OCI-LY1 (cell line): ENCODE measurements at regions not wholly inside any gene's neighbourhood (a gene's known extent, or its start where the extent isn't known, plus 50 kb on each side); places are given as distances from the start of the nearest gene placed in this dataset.

Source experiments
- H2AFZ ChIP-seq: fragments of 200-600 bp; sonication (generic), shearing (Covaris generic); 2 replicates; pipeline ENCODE4 v1.6.0; 2014; ENCODE audit warnings: antibody characterized with exemption, mild to moderate bottlenecking, low read length
- H3F3A ChIP-seq: fragments of 200-600 bp; sonication (generic), shearing (Covaris generic); 2 replicates; pipeline ENCODE4 v1.6.0; 2014; ENCODE audit warnings: mild to moderate bottlenecking, antibody characterized with exemption, low read length, moderate library complexity; ENCODE audit not compliant: insufficient read depth
- H3K27ac ChIP-seq: fragments of 200-600 bp; sonication (generic); 2 replicates; pipeline ENCODE4 v1.5.1; 2014; ENCODE audit warnings: low read length, mixed run types, mild to moderate bottlenecking, low read depth; ENCODE audit not compliant: poor library complexity, severe bottlenecking
- H3K27me3 ChIP-seq: fragments of 200-600 bp; sonication (generic); 2 replicates; pipeline ENCODE4 v1.6.0; 2014; ENCODE audit warnings: antibody characterized with exemption, mild to moderate bottlenecking, low read length, moderate library complexity; ENCODE audit not compliant: insufficient read depth
- H3K36me3 ChIP-seq: fragments of 200-600 bp; sonication (generic); 2 replicates; pipeline ENCODE4 v1.6.1; 2014; ENCODE audit warnings: mild to moderate bottlenecking, antibody characterized with exemption, low read length, moderate library complexity, mixed read lengths; ENCODE audit not compliant: insufficient read depth
- H3K4me1 ChIP-seq: fragments of 200-600 bp; sonication (generic); 2 replicates; pipeline ENCODE4 v1.5.1; 2014; ENCODE audit warnings: mild to moderate bottlenecking, low read length, moderate library complexity; ENCODE audit not compliant: insufficient read depth, severe bottlenecking
- H3K4me2 ChIP-seq: fragments of 200-600 bp; sonication (generic), shearing (Covaris generic); 2 replicates; pipeline ENCODE4 v1.6.1; 2014; ENCODE audit warnings: low read length
- H3K4me3 ChIP-seq: fragments of 200-600 bp; sonication (generic); 2 replicates; pipeline ENCODE4 v1.5.1; 2014; ENCODE audit warnings: low read length, low read depth, mild to moderate bottlenecking, mixed read lengths; ENCODE audit not compliant: poor library complexity, severe bottlenecking
- H3K79me2 ChIP-seq: fragments of 200-600 bp; shearing (Covaris generic); 2 replicates; pipeline ENCODE4 v1.6.1; 2016; ENCODE audit warnings: mixed run types, low read length, mixed read lengths; ENCODE audit not compliant: insufficient read depth
- H3K9ac ChIP-seq: fragments of 200-600 bp; sonication (generic), shearing (Covaris generic); 2 replicates; pipeline ENCODE4 v1.6.1; 2014; ENCODE audit warnings: mild to moderate bottlenecking, low read length, mixed read lengths
- H3K9me2 ChIP-seq: fragments of 200-600 bp; sonication (generic), shearing (Covaris generic); 2 replicates; pipeline ENCODE4 v1.6.1; 2014; ENCODE audit warnings: low read depth, mild to moderate bottlenecking, low read length, mixed read lengths
- H3K9me3 ChIP-seq: fragments of 200-600 bp; shearing (Covaris generic); 2 replicates; pipeline ENCODE4 v1.6.1; 2014; ENCODE audit warnings: low read length, mixed read lengths
- H4K20me1 ChIP-seq: fragments of 200-600 bp; sonication (generic), shearing (Covaris generic); 2 replicates; pipeline ENCODE4 v1.6.0; 2016; ENCODE audit warnings: mild to moderate bottlenecking, low read length; ENCODE audit not compliant: insufficient read depth
- EZH2 ChIP-seq: fragments of 200-600 bp; sonication (generic), shearing (Covaris generic); IDR thresholded peaks from 2 replicates; pipeline ENCODE4 v1.8.0; 2017; ENCODE audit warnings: borderline replicate concordance, mixed run types, mild to moderate bottlenecking, antibody characterized with exemption, low read length, moderate library complexity, mixed read lengths
- TF ChIP-seq, protein P1 (sequence below): fragments of 200-600 bp; sonication (generic), shearing (Covaris generic); IDR thresholded peaks from 2 replicates; pipeline ENCODE4 v1.5.1; 2017; ENCODE audit warnings: mild to moderate bottlenecking, antibody characterized with exemption, low read length, moderate library complexity, mixed read lengths

DNA sequence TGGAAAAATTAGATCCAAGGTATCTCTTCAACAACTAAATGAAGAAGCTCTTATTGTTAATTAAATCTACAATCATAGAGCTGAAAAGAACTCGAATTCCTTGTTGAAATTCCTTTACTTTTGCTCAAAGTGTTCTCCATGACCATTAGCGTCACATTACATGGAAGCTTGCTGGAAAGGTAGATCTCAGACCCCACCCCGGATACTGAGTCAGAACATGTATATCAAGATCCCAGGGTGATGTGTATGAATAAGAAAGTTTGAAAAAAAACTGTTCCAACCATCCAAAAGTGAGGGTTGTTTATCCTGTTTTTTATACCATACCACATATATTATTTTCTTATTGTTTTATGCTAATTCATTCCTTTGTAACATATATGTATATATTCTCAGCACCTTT lies 237.1 kb upstream of the PUM3 start:
- H2AFZ ChIP-seq: no peak overlapping the region
- H3K4me3 ChIP-seq: no peak overlapping the region
- TF ChIP-seq, protein P1, sequence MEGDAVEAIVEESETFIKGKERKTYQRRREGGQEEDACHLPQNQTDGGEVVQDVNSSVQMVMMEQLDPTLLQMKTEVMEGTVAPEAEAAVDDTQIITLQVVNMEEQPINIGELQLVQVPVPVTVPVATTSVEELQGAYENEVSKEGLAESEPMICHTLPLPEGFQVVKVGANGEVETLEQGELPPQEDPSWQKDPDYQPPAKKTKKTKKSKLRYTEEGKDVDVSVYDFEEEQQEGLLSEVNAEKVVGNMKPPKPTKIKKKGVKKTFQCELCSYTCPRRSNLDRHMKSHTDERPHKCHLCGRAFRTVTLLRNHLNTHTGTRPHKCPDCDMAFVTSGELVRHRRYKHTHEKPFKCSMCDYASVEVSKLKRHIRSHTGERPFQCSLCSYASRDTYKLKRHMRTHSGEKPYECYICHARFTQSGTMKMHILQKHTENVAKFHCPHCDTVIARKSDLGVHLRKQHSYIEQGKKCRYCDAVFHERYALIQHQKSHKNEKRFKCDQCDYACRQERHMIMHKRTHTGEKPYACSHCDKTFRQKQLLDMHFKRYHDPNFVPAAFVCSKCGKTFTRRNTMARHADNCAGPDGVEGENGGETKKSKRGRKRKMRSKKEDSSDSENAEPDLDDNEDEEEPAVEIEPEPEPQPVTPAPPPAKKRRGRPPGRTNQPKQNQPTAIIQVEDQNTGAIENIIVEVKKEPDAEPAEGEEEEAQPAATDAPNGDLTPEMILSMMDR: no peak
- no peak for TF ChIP-seq EZH2
- H4K20me1 ChIP-seq: no peaks in the 10 kb centered on the region
- no peaks in the 10 kb centered on the region for H3K36me3 ChIP-seq
- no peaks in the 10 kb centered on the region for H3F3A ChIP-seq
- no peaks in the 10 kb centered on the region for H3K9me2 ChIP-seq
- no peaks in the 10 kb centered on the region for H3K79me2 ChIP-seq
- no peak overlapping the region for H3K4me2 ChIP-seq
- no peaks in the 10 kb centered on the region for H3K27me3 ChIP-seq
- no peaks in the 10 kb centered on the region for H3K4me1 ChIP-seq
- H3K27ac ChIP-seq: no peak overlapping the region
- H3K9ac ChIP-seq: no peak overlapping the region
- H3K9me3 ChIP-seq: no peaks in the 10 kb centered on the region

DNA sequence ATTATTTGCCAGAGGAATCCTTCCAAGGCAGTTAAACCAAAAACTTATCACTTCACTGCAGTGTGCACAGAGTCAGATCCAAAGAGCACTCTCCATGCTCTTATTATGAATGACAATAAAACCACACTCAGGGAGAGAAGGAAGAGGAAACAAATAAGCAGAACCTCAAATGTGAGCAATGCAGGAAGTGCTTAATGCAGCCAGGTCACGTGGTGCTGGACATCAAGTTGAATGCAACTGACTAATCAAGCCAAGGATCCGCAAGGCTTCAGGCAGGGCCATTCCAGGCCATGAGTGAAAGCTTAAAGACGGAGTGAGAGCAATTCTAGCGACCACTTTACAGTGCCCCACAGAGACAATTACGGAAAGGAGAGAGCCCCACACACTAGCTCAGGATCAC lies 230.4 kb upstream of the PUM3 start:
- Histone ChIP-seq H3K9me3 (no peaks in the 10 kb centered on the region), H3K4me1 (no peaks in the 10 kb centered on the region), H3K36me3 (no peaks in the 10 kb centered on the region), H3K4me3 (no peak overlapping the region), H3F3A (no peaks in the 10 kb centered on the region), H3K27ac (no peak overlapping the region), H3K4me2 (no peak overlapping the region), H2AFZ (no peak overlapping the region), H3K79me2 (no peaks in the 10 kb centered on the region), H3K9ac (no peak overlapping the region), H3K27me3 (no peaks in the 10 kb centered on the region), H3K9me2 (no peaks in the 10 kb centered on the region), H4K20me1 (no peaks in the 10 kb centered on the region)
- TF ChIP-seq, protein P1: no peak
- TF ChIP-seq EZH2: no peak

DNA sequence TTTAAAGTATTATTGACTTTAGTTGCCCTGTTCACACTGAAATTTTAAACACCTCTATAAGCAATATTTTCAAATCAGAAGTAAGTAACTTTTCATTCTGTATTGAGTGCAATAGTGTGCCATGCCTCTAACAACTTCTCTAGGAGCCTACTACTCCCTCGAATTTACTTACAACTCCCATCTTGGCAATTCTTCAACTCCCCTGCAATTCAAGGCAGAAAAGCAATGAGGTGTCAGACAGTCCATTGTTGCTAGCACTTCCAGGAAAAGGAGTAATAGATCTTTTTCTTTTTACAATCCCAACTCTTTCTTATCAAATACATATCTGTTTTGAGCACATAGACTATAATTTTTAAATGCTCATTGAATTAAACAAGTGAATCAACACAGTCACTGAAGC lies 222.7 kb upstream of the PUM3 start:
- Histone ChIP-seq H3K4me1 (no peaks in the 10 kb centered on the region), H3K27me3 (no peaks in the 10 kb centered on the region), H2AFZ (no peak overlapping the region), H3K4me2 (no peak overlapping the region), H3K9me2 (no peaks in the 10 kb centered on the region), H3K9me3 (no peaks in the 10 kb centered on the region), H3F3A (no peaks in the 10 kb centered on the region), H3K4me3 (no peak overlapping the region), H3K79me2 (no peaks in the 10 kb centered on the region), H4K20me1 (no peaks in the 10 kb centered on the region), H3K27ac (no peak overlapping the region), H3K36me3 (no peaks in the 10 kb centered on the region), H3K9ac (no peak overlapping the region)
- TF ChIP-seq EZH2: no peak
- TF ChIP-seq, protein P1: no peak
